ENCODE measurements at regions not wholly inside any gene's neighbourhood (a gene's known extent, or its start where the extent isn't known, plus 50 kb on each side); places are given as distances from the start of the nearest gene placed in this dataset.

GRCh38 chr13:73898276-73898675, 235.9 kb downstream of the KLF12 start:
- Histone ChIP-seq H2AFZ (ENCODE audit: low read depth, low read length) (no peak overlapping the region), H3K4me1 (ENCODE audit: insufficient read depth, low read length) (no peaks in the 10 kb centered on the region), H3K79me2 (ENCODE audit: insufficient read depth, low read length) (peaks cover 3% of the 10 kb centered on the region), H3K9ac (ENCODE audit: low read length) (no peak overlapping the region), H3K27ac (ENCODE audit: low read depth, low read length) (no peak overlapping the region), H4K20me1 (ENCODE audit: insufficient read depth, low read length) (peaks cover 7% of the 10 kb centered on the region), H3K36me3 (ENCODE audit: insufficient read depth, low read length) (no peaks in the 10 kb centered on the region), H3K27me3 (ENCODE audit: insufficient read depth, low read length) (no peaks in the 10 kb centered on the region), H3K4me2 (ENCODE audit: low read length) (no peak overlapping the region), H3K9me3 (ENCODE audit: insufficient read depth, low read depth, low read length) (no peaks in the 10 kb centered on the region), H3K4me3 (ENCODE audit: insufficient read depth, low read depth, low read length) (no peak overlapping the region)
- FAIRE-seq (no peak), DNase-seq (ENCODE audit: low read depth) (no peak)
- Mint-ChIP-seq H3K36me3 (ENCODE audit: low read depth, unreplicated experiment) (peaks cover 2% of the 10 kb centered on the region), H3K9me3 (ENCODE audit: unreplicated experiment) (no peaks in the 10 kb centered on the region), H3K4me1 (ENCODE audit: low read depth, unreplicated experiment) (peaks cover 3% of the 10 kb centered on the region), H3K4me3 (ENCODE audit: unreplicated experiment) (no peak overlapping the region), H3K27me3 (ENCODE audit: low read depth, unreplicated experiment) (no peaks in the 10 kb centered on the region), H3K27ac (ENCODE audit: unreplicated experiment) (no peak overlapping the region)
- TF ChIP-seq EZH2 (IDR thresholded peaks at IDR 0.05; ENCODE audit: insufficient read depth, low read length), result no peak
- TF ChIP-seq, protein P1, sequence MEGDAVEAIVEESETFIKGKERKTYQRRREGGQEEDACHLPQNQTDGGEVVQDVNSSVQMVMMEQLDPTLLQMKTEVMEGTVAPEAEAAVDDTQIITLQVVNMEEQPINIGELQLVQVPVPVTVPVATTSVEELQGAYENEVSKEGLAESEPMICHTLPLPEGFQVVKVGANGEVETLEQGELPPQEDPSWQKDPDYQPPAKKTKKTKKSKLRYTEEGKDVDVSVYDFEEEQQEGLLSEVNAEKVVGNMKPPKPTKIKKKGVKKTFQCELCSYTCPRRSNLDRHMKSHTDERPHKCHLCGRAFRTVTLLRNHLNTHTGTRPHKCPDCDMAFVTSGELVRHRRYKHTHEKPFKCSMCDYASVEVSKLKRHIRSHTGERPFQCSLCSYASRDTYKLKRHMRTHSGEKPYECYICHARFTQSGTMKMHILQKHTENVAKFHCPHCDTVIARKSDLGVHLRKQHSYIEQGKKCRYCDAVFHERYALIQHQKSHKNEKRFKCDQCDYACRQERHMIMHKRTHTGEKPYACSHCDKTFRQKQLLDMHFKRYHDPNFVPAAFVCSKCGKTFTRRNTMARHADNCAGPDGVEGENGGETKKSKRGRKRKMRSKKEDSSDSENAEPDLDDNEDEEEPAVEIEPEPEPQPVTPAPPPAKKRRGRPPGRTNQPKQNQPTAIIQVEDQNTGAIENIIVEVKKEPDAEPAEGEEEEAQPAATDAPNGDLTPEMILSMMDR (IDR thresholded peaks at IDR 0.05; ENCODE audit: insufficient read depth, low read depth, low read length), result no peak

- no peak for TF ChIP-seq EZH2 (IDR thresholded peaks at IDR 0.05; ENCODE audit: insufficient read depth, low read length)
- TF ChIP-seq, protein P1 (IDR thresholded peaks at IDR 0.05; ENCODE audit: insufficient read depth, low read depth, low read length), result no peak
- Histone ChIP-seq H3K27ac (ENCODE audit: low read depth, low read length) (no peak overlapping the region), H3K27me3 (ENCODE audit: insufficient read depth, low read length) (no peaks in the 10 kb centered on the region), H2AFZ (ENCODE audit: low read depth, low read length) (no peak overlapping the region), H4K20me1 (ENCODE audit: insufficient read depth, low read length) (peaks cover 3% of the 10 kb centered on the region), H3K4me1 (ENCODE audit: insufficient read depth, low read length) (no peaks in the 10 kb centered on the region), H3K9ac (ENCODE audit: low read length) (no peak overlapping the region), H3K4me3 (ENCODE audit: insufficient read depth, low read depth, low read length) (no peak overlapping the region), H3K79me2 (ENCODE audit: insufficient read depth, low read length) (peaks cover 3% of the 10 kb centered on the region), H3K36me3 (ENCODE audit: insufficient read depth, low read length) (no peaks in the 10 kb centered on the region), H3K4me2 (ENCODE audit: low read length) (no peak overlapping the region), H3K9me3 (ENCODE audit: insufficient read depth, low read depth, low read length) (no peaks in the 10 kb centered on the region)
- Mint-ChIP-seq H3K27ac (ENCODE audit: unreplicated experiment) (no peak overlapping the region), H3K4me3 (ENCODE audit: unreplicated experiment) (no peak overlapping the region), H3K9me3 (ENCODE audit: unreplicated experiment) (no peaks in the 10 kb centered on the region), H3K27me3 (ENCODE audit: low read depth, unreplicated experiment) (no peaks in the 10 kb centered on the region), H3K4me1 (ENCODE audit: low read depth, unreplicated experiment) (peaks cover 3% of the 10 kb centered on the region), H3K36me3 (ENCODE audit: low read depth, unreplicated experiment) (peaks cover 2% of the 10 kb centered on the region)
- no peak for DNase-seq (ENCODE audit: low read depth)
- FAIRE-seq, result no peak
Measured at GRCh38 chr13:73894995-73895571, 239.1 kb downstream of the KLF12 start.

GRCh38 chr13:73893833-73894232, 240.4 kb downstream of the KLF12 start:
- Histone ChIP-seq H3K4me1 (ENCODE audit: insufficient read depth, low read length) (no peaks in the 10 kb centered on the region), H3K27me3 (ENCODE audit: insufficient read depth, low read length) (no peaks in the 10 kb centered on the region), H3K4me2 (ENCODE audit: low read length) (no peak overlapping the region), H3K9me3 (ENCODE audit: insufficient read depth, low read depth, low read length) (no peaks in the 10 kb centered on the region), H4K20me1 (ENCODE audit: insufficient read depth, low read length) (peaks cover 3% of the 10 kb centered on the region), H3K36me3 (ENCODE audit: insufficient read depth, low read length) (no peaks in the 10 kb centered on the region), H3K79me2 (ENCODE audit: insufficient read depth, low read length) (no peaks in the 10 kb centered on the region), H3K4me3 (ENCODE audit: insufficient read depth, low read depth, low read length) (no peak overlapping the region), H2AFZ (ENCODE audit: low read depth, low read length) (no peak overlapping the region), H3K27ac (ENCODE audit: low read depth, low read length) (no peak overlapping the region), H3K9ac (ENCODE audit: low read length) (no peak overlapping the region)
- FAIRE-seq (no peak), DNase-seq (ENCODE audit: low read depth) (no peak)
- Mint-ChIP-seq H3K27ac (ENCODE audit: unreplicated experiment) (no peak overlapping the region), H3K27me3 (ENCODE audit: low read depth, unreplicated experiment) (no peaks in the 10 kb centered on the region), H3K4me3 (ENCODE audit: unreplicated experiment) (no peak overlapping the region), H3K4me1 (ENCODE audit: low read depth, unreplicated experiment) (peaks cover 3% of the 10 kb centered on the region), H3K9me3 (ENCODE audit: unreplicated experiment) (no peaks in the 10 kb centered on the region), H3K36me3 (ENCODE audit: low read depth, unreplicated experiment) (no peaks in the 10 kb centered on the region)
- TF ChIP-seq, protein P1 (IDR thresholded peaks at IDR 0.05; ENCODE audit: insufficient read depth, low read depth, low read length), result no peak
- TF ChIP-seq EZH2 (IDR thresholded peaks at IDR 0.05; ENCODE audit: insufficient read depth, low read length), result no peak
